Activated T-cell treated with anti-CD3 and anti-CD28 coated beads, Interleukin-2, amount 50 U/mL, for 1 hour (primary cell): ENCODE measurements at regions not wholly inside any gene's neighbourhood (a gene's known extent, or its start where the extent isn't known, plus 50 kb on each side); places are given as distances from the start of the nearest gene placed in this dataset.
"Not testable (repeated sequence)": the region's sequence is repeated elsewhere in the genome, so short reads cannot be mapped to it uniquely, and the experiment has no call there.

Experiments used
- DNase-seq: peaks from one replicate; pipeline ENCODE4 v3.0.0-alpha.2; 2020

DNA sequence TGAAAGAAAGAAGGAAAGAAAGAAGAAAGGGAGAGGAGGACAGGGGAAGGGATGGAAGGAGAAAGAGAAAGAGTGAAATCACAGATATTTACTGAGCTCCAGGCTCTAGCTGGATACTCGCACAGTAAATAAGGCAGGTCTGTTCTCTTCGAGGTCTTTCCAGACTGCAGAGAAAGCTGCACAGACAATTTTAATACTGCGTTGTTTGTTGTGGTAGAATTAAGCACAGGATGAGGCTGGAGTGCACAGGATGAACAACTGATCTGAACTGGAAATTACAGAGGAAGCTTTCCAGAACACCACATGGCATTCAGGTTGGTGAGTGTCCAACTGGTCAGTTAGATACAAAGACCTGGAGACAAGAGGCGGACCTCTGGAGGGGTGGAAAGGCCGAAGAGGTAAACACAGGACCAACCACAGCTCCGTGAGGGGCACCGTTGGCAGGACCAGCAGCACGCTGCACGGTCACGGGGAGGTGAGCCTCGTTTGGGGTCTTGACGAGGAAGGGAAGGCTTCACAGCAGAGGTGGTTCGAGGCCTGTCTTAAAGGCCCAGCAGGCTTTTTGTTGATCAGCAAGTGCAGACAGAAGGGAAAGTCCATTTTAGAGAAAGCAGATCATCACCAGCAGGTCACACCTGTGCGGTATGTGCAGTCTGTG lies 121.7 kb downstream of the ATP6V0E2 start:
- not testable (repeated sequence) for DNase-seq

DNA sequence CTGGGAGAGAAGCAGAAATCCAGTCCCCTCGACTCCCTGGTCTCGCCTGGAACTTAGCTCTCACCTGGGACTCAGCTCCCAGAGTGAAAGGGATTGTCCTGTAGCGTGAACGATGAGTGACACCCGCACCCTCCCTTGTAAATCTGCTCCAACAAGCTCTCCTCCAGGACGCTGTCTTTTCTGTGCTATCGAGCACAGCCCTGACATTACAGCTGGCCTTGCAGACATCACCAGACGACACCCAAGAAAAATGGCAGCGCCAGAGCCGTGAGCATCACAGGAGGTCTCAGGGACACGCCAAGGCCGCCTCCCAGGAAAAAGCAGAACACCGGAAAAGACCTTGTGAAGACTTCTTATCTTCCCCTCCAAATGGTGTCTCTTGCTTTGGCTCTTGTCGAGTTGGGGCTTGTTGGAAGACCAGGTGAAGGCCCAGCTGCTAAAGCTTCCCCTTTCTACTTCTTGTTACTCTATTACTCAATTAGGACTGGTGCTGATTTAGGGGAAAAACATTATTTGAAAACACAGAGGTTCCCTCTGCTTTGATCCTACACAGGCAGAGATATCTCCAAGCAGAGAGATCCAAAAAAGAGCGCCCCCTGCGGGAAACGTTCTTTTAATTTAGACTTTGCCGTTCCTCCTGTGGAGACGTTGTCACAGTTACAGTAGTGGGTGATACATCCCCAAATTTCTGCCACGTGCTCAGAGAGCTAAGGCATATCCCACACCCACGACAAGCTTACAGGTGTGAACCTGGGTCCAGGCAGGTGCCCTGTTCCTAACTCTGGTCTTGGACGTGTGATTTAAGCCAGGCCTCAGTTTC lies 127.2 kb downstream of the ATP6V0E2 start:
- DNase-seq, result not testable (repeated sequence)

DNA sequence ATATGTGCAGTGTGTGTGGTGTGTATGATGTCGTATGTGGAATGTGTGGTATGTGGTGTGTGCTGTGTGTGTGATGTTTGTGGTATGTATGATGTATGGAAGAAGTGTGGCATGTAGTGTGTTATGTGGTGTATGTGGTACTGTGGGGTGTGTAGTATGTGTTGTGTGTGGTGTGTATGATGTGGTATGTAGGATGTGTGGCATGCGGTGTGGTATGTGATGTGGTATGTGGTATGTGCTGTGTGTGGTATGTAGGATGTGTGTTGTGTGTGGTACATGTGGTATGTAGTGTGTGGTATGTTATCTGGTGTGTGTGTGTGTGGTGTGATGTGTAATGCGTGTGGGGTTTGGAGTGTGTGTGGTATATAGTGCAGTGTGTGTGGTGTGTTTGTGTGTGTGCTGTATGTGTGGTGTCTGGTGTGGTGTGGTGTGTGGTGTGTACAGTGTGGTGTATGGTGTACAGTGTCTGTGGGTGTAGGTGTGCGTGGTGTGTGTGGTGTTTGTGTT lies 129.6 kb downstream of the ATP6V0E2 start:
- DNase-seq, result no peak

DNA sequence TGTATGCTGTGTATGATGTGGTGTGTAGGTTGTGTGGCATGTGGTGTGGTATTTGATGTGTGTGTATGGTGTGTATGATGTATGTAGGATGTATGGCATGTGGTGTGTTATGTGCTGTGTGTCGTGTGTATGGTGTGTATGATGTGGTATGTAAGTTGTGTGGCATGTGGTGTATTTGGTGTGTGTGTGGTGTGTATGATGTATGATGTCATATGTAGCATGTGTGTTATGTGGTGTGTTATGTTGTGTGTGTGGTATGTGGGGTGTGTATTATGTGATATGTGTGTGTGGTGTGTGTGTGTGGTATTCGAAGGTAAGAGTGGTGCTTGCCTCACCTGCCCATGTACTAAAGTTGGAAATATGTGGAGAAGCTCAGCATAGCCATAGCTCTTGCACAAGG lies 130.2 kb downstream of the ATP6V0E2 start:
- not testable (repeated sequence) for DNase-seq

DNA sequence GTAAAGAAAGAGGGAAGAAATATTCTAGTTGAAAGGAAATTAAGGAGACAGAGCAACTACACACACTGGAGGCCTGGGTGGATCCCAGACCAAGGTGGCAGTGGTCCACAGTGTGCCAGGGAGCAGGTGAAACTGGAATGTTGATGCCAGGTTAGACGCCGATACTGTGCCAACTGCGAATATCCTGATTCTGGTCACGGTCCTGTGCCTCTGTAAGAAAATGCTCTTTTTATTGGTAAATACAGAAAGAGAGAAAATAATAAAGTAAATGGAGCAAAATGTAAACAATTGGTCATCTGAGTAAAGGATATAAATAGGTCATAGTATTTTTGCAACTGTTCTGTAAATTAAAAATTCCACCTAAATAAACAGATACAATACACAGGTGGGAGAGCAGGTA lies 131.1 kb downstream of the ATP6V0E2 start:
- DNase-seq, result not testable (repeated sequence)

DNA sequence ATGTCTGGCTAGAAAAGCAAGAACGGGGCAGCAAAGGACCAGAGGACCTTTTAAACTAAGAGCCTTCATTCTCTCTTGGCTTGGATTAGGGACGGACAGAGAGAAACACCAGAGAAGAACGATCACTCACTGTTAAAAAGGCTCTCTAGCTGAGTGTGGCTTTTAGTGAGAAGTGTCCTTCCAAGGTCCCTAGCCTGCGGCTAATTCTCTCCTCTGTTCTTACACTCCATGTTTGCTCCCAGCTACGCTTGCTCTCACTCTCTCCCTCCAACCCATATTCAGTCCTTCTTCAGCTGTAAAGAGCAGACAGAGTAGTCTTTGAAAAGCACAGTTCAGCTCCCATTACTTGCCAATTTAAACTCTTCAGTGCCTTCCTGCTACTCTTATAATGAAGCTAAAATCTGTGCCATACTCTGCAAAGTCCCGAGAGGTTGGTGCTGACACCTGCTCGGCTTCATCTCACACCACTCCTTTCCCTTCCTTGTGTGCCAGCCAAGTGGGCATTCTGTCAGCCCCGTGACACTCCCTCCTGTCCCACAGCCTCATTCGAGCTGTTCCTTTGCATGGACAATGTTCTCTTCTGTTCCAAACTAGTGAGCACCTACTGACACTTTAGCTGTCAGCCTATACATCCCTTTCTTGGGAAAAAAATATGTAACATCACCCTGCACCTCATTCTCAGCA lies 136.0 kb downstream of the ATP6V0E2 start:
- not testable (repeated sequence) for DNase-seq

DNA sequence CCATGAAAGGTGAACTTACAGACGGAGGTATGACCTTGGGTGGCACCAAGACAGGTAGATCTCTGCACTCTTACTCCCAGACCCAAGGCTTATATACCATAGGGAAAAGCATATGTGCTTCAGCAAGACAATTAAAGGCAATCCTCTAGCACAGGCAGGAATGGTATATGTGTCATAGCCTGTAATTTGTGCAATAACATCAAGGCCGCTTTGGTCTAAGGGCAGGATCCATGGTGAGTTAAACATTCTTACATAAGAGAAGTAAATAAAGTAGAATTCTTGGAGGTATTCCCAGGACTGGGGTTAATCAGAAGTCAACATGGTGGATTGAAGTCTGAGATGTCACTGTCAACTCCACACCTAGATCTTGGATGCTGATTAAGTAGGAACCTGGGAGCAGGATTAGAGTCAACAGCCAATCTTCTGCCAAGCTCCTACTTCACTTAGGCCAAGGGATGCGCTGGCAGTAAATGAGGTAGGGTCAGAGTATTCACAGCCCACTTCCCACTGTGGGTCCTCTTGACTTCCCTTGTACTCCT lies 143.0 kb downstream of the ATP6V0E2 start:
- not testable (repeated sequence) for DNase-seq

DNA sequence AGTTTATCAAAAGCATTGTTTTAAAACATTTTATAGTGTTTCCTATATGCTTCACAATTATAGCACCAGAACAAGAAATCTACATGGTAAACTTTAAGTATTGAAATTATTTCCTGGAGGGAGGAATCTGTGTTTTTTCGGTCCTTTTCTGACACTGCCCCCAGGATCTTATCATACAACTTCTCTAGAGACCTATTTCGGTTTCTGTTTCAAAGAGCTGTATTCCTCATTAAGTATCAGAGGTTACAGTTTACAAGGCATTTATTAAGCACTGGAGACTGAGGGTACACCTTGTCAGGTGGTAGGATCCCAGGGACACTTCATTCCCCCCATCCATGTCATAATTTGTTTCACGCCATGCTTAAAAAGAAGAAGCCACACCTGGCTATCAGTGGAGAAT lies 146.4 kb downstream of the ATP6V0E2 start:
- not testable (repeated sequence) for DNase-seq

DNA sequence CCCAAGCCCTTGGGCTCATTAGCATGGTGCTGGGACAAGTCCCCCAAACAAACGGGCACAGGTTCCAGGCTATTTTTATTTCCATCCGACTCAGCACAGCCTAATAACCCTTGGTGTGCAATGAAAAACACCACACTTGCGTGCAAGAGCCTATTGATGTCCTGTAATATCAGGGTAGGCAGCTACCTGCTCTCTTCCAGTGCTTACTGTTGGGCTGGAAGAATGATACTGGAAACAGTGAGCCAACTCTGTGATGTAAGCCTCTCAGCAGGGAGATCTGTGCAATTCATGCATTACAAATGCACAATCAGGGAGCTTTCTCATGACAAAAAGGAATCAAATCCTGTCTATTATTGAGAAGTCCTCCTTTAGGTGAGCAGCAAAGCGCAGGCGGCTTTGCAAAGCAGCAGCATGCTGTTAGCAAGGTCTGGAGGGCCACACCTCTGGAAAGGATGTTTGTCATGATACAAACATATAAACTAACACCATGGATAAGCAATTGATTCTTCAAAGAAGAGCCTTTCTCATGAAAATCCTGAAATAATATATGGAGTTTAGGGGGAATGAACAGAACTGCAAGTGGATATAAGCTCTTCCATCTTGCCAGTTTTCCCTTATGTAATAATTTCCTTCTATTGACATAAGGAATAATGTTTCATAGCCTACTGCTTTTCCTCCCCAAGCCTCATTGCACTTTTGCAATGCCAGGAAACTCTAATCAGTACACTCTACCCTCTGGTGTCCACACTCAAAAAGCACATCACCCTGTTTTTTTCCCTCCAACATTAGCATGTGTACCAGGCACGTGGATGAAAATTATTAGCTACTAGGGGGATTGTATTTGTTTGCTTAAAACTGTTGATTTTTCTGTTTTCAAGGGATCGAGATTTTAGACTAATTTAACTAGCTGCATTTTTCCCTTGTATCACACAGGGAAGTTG lies 151.1 kb downstream of the ATP6V0E2 start:
- DNase-seq, result not testable (repeated sequence)

DNA sequence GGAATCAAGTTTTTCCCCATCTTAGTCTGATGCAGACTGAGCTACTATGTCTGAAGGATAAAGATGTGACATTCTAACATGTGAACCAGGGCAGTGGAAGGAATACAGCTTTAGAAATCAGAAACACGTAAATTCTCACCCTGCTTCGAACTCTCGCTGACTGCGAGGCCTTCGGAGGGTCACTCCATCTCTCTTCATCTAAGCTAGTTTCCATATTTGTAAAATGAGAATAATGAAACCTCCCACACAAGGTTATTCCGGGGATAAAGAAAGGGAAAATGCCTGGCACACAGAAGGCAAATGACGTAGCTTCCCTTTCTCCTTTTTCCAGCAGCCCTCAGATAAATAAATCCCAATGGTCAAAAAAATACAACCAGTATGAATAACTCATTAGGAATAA lies 152.0 kb downstream of the ATP6V0E2 start:
- not testable (repeated sequence) for DNase-seq

DNA sequence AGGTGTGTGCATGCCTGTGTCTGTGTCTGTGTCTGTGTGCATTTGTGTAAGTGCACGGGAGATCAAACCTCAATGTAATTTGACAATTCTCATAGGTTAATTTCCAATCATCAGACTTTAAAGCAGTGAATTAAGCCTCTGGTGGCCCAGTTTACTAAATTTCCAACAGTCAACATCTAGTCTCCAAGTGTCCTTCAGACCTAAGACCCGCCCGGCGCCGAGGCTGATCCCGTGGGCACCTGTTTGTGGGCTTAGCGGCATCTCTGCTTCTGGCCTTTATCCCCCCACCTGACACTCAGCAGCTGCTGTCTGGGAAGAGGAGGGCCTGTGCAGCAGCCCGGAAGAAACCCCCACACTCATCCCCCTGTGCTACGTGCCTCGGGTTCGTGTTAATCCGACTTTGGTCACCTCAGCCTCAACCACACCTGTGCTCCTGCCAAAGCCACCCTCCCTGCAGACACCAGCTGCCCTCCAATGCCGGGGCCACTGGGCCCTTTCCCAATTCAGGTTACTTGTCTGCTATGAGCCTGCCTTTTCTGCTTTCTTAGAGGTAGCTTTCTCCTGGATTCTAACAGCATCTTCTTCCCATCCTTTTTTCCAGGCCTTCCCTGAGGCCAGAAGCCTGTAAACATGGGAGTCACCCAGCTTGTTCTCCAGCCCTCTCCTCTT lies 154.7 kb downstream of the ATP6V0E2 start:
- not testable (repeated sequence) for DNase-seq

DNA sequence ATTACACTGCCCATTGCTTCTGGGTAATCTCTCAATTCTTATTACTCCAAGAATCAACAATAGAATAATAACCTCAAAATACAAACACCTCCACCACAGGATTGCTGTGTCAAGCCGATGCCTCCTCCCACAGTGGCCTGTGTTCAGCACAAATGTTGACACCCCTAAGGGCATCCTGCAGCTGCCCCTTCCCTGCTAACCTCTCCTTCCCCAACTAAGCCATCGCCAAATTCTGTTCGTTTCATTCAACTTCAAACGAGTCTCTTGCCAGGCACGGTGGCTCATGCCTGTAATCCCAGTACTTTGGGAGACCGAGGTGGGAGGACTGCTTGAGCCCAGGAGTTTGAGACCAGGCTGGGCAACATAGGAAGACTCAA lies 155.2 kb downstream of the ATP6V0E2 start:
- DNase-seq, result not testable (repeated sequence)

DNA sequence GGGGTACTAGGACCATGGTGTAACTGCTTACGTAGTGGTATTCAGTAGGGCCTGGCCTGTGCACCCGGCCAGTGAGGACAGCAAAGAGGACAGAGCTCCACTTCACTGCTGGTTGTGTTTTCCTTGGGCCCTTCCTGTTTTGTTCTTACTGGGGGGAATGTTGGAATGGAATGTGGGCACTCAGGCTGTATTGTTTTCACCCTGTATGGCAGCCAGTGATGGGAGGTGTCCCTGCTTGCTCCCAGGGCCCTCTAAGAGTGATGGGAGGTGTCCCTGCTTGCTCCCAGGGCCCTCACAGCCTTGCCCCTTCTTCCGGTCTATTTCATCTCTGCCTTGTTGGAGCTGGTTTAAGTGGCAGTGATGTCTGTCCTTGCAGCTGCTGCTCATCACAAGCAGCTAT lies 158.0 kb downstream of the ATP6V0E2 start:
- not testable (repeated sequence) for DNase-seq

DNA sequence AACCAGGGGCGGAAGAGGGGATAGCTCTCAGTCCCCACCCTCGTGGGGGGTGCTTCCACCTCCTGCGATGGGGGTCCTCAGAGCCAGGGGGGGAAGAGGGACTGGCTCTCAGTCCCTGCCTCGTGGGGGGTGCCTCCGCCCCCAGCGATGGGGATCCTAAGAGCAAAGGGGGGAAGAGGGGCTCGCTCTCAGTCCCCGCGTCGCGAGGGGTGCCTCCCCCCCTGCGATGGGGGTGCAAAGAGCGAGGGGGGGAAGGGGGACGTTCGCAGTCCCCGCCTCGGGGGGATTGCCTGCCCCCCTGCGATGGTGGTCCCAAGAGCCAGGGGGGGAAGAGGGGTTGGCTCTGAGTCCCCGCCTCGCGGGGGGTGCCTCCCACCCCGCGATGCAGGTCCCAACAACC lies 159.9 kb downstream of the ATP6V0E2 start:
- not testable (repeated sequence) for DNase-seq

DNA sequence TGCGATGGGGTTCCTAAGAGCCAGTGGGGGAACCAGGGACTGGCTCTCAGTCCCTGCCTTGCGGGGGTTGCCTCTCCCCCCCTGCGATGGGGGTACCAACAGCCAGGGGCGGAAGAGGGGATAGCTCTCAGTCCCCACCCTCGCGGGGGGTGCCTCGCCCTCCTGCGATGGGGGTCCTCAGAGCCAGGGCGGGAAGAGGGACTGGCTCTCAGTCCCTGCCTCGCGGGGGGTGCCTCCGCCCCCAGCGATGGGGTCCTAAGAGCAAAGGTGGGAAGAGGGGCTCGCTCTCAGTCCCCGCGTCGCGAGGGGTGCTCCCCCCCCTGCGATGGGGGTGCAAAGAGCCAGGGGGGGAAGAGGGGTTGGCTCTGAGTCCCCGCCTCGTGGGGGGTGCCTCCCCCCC lies 162.0 kb downstream of the ATP6V0E2 start:
- not testable (repeated sequence) for DNase-seq

DNA sequence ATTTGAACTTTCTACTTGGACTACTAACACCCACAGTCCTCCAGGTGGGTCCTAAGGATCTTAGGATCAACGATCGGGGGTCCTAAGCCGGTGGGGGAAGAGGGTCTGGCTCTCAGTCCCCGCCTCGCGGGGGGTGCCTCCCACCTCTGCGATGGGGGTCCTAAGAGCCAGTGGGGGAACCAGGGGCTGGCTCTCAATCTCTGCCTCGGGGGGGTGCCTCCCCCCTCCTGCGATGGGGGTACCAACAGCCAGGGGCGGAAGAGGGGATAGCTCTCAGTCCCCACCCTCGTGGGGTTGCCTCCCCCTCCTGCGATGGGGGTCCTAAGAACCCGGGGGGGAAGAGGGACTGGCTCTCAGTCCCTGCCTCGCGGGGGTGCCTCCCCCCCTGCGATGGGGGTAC lies 165.3 kb downstream of the ATP6V0E2 start:
- not testable (repeated sequence) for DNase-seq

DNA sequence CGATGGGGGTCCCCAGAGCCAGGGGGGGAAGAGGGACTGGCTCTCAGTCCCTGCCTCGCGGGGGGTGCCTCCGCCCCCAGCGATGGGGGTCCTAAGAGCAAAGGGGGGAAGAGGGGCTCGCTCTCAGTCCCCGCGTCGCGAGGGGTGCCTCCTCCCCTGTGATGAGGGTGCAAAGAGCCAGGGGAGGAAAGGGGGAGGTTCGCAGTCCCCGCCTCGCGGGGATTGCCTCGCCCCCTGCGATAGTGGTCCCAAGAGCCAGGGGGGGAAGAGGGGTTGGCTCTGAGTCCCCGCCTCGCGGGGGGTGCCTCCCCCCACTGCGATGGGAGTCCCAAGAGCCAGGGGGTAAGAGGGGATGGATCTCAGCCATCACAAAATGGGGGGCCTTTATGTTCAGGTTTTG lies 168.5 kb downstream of the ATP6V0E2 start:
- DNase-seq, result not testable (repeated sequence)

DNA sequence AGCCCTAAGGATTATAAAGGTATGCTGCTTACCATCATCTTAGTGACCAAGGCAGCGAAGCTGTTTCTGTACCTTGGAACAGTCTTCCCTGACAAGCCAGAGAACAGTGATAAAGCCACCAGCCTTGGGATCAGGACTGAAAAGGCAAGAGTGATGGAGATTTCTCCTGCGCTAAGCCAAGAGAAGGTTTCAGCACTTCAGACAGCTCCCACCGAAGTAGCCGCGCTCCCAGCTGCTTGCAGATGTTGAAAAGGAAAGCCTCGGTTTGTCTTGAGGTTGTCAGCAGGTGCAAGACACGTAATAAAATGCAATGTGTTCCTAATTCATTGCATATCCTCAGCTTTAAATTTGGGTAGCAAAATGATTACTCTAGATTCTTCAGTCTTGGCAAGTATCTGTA lies 171.0 kb downstream of the ATP6V0E2 start:
- not testable (repeated sequence) for DNase-seq

DNA sequence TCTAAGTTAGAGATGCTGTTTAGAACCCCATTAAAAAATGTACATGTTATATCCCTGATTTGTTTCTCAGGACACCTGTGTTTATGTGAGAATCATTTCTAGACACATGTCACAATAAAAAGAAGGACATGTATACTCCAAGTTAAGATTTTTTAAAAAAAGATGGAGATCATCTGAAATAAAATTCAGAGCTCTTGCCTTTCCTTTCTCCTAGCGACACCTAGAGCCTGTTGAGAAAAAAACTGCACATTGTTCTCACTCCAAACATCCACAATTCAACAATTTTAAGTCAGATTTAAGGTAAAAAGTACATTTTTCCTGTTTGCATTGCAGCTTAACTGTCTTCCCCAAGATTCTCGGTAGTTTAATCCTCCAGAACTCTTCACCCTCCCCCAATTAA lies 171.8 kb downstream of the ATP6V0E2 start:
- DNase-seq, result not testable (repeated sequence)

DNA sequence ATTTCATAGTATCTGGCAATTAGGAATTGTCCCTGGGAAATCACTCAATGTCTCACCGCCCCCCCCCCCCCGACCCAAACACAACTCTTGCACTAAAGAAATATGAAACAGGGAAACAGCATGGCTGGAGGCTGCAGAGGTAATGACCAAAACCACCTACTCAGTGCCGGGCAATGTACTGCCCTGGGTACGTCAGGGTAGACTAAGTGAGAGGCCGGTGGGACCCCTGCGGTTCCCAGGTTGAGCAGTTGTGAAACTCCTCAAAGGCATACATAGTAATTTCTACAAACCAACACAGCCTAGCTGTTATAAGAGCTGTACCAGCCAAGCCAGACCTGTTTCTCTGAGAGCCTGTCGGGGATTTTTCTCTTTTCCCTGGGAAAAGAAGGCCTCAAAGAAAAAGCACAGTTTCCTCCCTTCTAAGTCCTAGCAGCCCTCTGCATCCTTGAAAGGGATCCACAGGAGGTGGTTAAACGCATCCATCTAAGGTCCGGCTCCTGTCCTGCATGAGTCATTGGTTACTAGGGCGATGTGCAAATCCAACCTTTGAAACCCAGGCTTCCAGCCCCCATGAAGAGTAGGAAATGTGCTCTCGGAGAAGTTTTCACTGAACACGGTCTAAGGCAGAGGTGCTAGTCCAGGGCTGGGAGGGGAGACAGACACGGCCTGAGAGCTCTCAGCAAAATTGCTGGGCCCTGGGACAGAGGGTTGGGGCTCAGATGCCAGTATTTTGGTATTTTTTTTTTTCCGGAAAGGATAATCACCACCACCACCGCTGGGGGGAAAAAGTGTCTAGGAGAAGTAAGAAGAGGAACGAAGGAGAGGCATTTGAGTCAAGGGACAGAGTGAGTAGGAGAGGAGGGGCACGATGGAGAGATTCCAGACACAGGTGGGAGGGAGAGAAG lies 172.8 kb downstream of the ATP6V0E2 start:
- DNase-seq, result not testable (repeated sequence)
